ENCODE measurements at regions not wholly inside any gene's neighbourhood (a gene's known extent, or its start where the extent isn't known, plus 50 kb on each side); places are given as distances from the start of the nearest gene placed in this dataset.

- H3K9me2 ChIP-seq (replicated peaks; ENCODE audit: control insufficient read depth, low read length) = no peaks in the 10 kb centered on the region
- H3K27me3 ChIP-seq (ENCODE audit: control insufficient read depth, low read length) = no peaks in the 10 kb centered on the region
- no peak overlapping the region; the same call in 1 of the 2 replicates for H3K4me2 ChIP-seq (ENCODE audit: low read length)
- H3K36me3 ChIP-seq (ENCODE audit: control insufficient read depth, low read length) = 0 out of 2 replicates have a peak, but pooled peaks cover 6% of the 10 kb centered on the region
- no peaks in the 10 kb centered on the region for H4K20me1 ChIP-seq (ENCODE audit: control insufficient read depth, insufficient read depth, low read depth, low read length)
- 0 out of 2 replicates have a peak, but pooled peaks cover 3% of the 10 kb centered on the region for H3K9me3 ChIP-seq (ENCODE audit: control insufficient read depth, insufficient read depth, low read length)
- H3F3A ChIP-seq (ENCODE audit: control insufficient read depth, insufficient read depth) = no peaks in the 10 kb centered on the region
- TF ChIP-seq, protein P1, sequence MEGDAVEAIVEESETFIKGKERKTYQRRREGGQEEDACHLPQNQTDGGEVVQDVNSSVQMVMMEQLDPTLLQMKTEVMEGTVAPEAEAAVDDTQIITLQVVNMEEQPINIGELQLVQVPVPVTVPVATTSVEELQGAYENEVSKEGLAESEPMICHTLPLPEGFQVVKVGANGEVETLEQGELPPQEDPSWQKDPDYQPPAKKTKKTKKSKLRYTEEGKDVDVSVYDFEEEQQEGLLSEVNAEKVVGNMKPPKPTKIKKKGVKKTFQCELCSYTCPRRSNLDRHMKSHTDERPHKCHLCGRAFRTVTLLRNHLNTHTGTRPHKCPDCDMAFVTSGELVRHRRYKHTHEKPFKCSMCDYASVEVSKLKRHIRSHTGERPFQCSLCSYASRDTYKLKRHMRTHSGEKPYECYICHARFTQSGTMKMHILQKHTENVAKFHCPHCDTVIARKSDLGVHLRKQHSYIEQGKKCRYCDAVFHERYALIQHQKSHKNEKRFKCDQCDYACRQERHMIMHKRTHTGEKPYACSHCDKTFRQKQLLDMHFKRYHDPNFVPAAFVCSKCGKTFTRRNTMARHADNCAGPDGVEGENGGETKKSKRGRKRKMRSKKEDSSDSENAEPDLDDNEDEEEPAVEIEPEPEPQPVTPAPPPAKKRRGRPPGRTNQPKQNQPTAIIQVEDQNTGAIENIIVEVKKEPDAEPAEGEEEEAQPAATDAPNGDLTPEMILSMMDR (IDR thresholded peaks at IDR 0.05; ENCODE audit: low read depth, low read length, poor library complexity, severe bottlenecking) = no peak
- TF ChIP-seq EZH2phosphoT487 (IDR thresholded peaks at IDR 0.05; ENCODE audit: borderline replicate concordance, low read length) = no peak
- H3K27ac ChIP-seq (ENCODE audit: low read depth, low read length) = no peak overlapping the region
- peaks cover 8% of the 10 kb centered on the region for H3K4me1 ChIP-seq (ENCODE audit: control insufficient read depth, low read length)
- H3K79me2 ChIP-seq (ENCODE audit: control insufficient read depth, low read length) = no peaks in the 10 kb centered on the region
- H3K4me3 ChIP-seq (ENCODE audit: low read length) = no peak overlapping the region
These were observed 696.0 kb upstream of the CCDC179 start for GRCh38 chr11:23556163-23556750.

DNA sequence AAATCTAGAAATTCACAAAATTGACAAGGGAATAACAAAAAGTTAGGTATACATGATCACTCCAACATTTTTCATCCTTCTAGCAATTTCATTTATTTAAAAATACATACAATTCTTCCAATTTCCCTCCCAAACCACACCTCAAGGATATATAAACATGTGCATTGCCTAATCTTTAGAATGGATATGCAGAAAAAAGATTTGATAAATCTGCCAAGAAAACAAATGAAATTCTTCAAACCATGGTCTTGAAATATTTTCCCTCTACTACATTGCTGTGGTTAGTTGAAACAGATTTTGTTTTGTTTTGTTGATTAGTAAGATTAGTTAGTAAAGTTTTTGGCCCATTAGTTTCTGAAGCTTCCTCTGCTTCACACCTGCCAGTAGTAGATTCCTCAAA lies 703.3 kb upstream of the CCDC179 start:
- Histone ChIP-seq H4K20me1 (ENCODE audit: control insufficient read depth, insufficient read depth, low read depth, low read length) (no peaks in the 10 kb centered on the region), H3K4me1 (ENCODE audit: control insufficient read depth, low read length) (peaks cover 48% of the 10 kb centered on the region), H3K4me3 (ENCODE audit: low read length) (no peak overlapping the region), H3K4me2 (ENCODE audit: low read length) (peak overlapping the region; percentile 37), H3K9me3 (ENCODE audit: control insufficient read depth, insufficient read depth, low read length) (no peaks in the 10 kb centered on the region; the same call in 1 of the 2 replicates), H3K36me3 (ENCODE audit: control insufficient read depth, low read length) (peaks cover 4% of the 10 kb centered on the region), H3F3A (ENCODE audit: control insufficient read depth, insufficient read depth) (peaks cover 9% of the 10 kb centered on the region), H3K79me2 (ENCODE audit: control insufficient read depth, low read length) (peaks cover 6% of the 10 kb centered on the region; the same call in 1 of the 2 replicates), H3K27ac (ENCODE audit: low read depth, low read length) (peak overlapping the region; percentile 25), H3K9me2 (replicated peaks; ENCODE audit: control insufficient read depth, low read length) (no peaks in the 10 kb centered on the region), H3K27me3 (ENCODE audit: control insufficient read depth, low read length) (no peaks in the 10 kb centered on the region)
- TF ChIP-seq EZH2phosphoT487 (IDR thresholded peaks at IDR 0.05; ENCODE audit: borderline replicate concordance, low read length) = no peak
- TF ChIP-seq, protein P1 (IDR thresholded peaks at IDR 0.05; ENCODE audit: low read depth, low read length, poor library complexity, severe bottlenecking) = no peak

DNA sequence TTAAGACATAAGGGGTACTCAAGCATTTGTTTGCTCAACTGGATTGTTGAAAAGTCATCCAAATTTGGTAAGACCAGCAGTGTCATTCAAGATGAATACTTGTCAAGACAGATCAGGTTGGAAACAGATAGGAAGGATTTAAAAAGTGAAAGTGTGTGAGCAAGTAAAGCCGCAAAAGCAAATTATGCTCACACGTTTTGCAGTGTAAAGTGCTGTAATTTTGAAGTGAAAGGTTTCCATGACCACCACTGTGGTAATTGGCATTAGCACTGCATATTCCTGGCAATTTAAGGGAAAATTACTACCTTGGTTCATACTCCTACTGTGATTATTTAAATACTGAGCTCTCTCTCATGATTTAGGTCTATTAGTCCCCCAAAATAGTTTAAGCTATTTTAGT lies 704.1 kb upstream of the CCDC179 start:
- Histone ChIP-seq H3K4me3 (ENCODE audit: low read length) (peak overlapping the region; percentile 14), H4K20me1 (ENCODE audit: control insufficient read depth, insufficient read depth, low read depth, low read length) (no peaks in the 10 kb centered on the region), H3K36me3 (ENCODE audit: control insufficient read depth, low read length) (peaks cover 4% of the 10 kb centered on the region), H3F3A (ENCODE audit: control insufficient read depth, insufficient read depth) (peaks cover 17% of the 10 kb centered on the region), H3K4me2 (ENCODE audit: low read length) (peak overlapping the region; percentile 58), H3K9me2 (replicated peaks; ENCODE audit: control insufficient read depth, low read length) (no peaks in the 10 kb centered on the region), H3K9me3 (ENCODE audit: control insufficient read depth, insufficient read depth, low read length) (no peaks in the 10 kb centered on the region; the same call in 1 of the 2 replicates), H3K79me2 (ENCODE audit: control insufficient read depth, low read length) (peaks cover 6% of the 10 kb centered on the region; the same call in 1 of the 2 replicates), H3K27ac (ENCODE audit: low read depth, low read length) (peak overlapping the region; percentile 41; the same call in 1 of the 2 replicates), H3K27me3 (ENCODE audit: control insufficient read depth, low read length) (no peaks in the 10 kb centered on the region), H3K4me1 (ENCODE audit: control insufficient read depth, low read length) (peaks cover 55% of the 10 kb centered on the region)
- TF ChIP-seq, protein P1 (IDR thresholded peaks at IDR 0.05; ENCODE audit: low read depth, low read length, poor library complexity, severe bottlenecking) = no peak
- TF ChIP-seq EZH2phosphoT487 (IDR thresholded peaks at IDR 0.05; ENCODE audit: borderline replicate concordance, low read length) = no peak

Measured in DOHH2 (cell line).